Frontal cortex (tissue), 3 donors: ENCODE measurements at regions not wholly inside any gene's neighbourhood (a gene's known extent, or its start where the extent isn't known, plus 50 kb on each side); places are given as distances from the start of the nearest gene placed in this dataset.
"Not testable (repeated sequence)": the region's sequence is repeated elsewhere in the genome, so short reads cannot be mapped to it uniquely, and the experiment has no call there.

ENCODE experiments used
- DNase-seq, 2 donors: peaks; one replicate each; pipeline ENCODE4 v3.0.0; 2012; ENCODE audit warnings: low spot score in 2 of 2
- FAIRE-seq: peaks from 2 replicates; lab custom pipeline; 2012; peaks lifted over from hg19 to GRCh38; lab: Jason Lieb, UNC
- donor health status: control.
- donor health status: control.
- donor health status: control.

DNA sequence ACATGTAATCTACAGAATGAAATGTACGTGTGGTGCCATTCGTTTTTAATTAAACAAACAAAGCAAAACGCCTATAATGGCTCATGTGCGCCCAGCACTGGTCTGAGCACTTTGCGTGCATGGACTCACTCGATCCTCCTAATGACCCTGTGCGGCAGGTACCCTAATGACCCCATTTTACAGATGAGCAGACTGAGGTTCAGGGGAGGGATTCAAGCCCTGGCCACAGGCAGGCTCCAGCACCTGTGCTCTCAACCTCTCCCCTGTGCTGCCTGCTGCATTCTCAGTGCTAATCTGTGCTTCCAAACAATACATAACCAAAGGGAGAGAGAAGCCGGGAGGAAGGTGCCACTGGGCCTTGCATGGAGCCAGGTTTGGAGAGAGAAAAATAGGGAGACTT is 124.2 kb upstream of the ZBTB40 start:
- FAIRE-seq (no peak), DNase-seq (no peak)

- DNase-seq = no peak
- no peak for FAIRE-seq
These were observed 123.1 kb upstream of the ZBTB40 start for GRCh38 chr1:22328331-22329147.

DNA sequence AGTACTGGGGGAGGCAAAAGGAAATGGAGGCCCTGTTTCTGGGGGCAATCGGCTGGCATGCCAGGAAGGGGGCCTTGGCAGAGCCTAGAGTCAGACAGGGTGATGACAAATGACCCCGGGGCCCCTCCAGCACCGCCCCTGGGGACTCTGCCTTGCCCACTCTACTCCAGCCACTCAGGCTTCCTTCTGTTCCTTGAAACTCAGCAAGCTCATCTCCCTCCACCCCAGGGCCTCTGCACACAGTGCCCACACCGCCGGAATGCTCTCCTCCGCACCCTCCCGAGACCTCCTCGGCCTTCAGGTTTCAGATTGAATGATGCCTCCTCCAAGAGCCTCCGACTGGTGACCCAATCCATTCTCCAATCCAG is 122.5 kb upstream of the ZBTB40 start:
- FAIRE-seq = no peak
- DNase-seq = no peak

- DNase-seq = no peak
- FAIRE-seq = no peak
These were observed 121.4 kb upstream of the ZBTB40 start for GRCh38 chr1:22330092-22330759.

DNA sequence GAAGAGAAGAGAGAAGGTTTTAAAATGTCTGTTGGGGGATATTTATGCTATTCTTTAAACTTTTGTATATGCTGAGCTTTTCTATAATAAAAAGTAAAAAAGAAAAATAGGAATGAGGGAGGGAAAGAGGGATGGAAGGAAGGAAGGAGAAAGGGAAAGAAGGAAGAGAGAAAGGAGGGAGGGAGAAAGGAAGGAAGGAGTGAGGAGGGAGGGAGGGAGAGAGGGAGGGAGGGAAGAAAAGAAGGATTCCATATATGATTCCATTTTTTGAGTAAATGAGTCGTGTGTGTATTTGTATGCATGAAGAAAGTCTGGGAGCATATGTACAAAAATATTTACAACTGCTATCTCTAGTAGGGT is 120.9 kb upstream of the ZBTB40 start:
- no peak for DNase-seq
- FAIRE-seq = no peak

- no peak for DNase-seq
- no peak for FAIRE-seq
These were observed 119.8 kb upstream of the ZBTB40 start for GRCh38 chr1:22331618-22332423.

DNA sequence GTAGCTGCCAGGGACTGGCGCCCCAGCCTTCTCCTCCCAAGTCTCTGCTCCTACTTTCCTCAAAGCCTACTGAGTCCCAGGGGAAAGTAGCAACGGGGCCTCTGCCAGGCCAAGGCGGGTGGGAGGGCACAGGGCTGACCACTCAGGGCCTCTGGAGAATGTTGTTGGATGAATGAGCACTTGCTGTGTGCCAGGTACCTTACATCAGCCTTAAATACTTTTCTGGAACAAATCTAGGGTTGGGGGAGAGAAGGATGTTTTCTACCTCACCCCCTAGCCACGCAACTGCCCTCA is 119.3 kb upstream of the ZBTB40 start:
- no peak for FAIRE-seq

DNA sequence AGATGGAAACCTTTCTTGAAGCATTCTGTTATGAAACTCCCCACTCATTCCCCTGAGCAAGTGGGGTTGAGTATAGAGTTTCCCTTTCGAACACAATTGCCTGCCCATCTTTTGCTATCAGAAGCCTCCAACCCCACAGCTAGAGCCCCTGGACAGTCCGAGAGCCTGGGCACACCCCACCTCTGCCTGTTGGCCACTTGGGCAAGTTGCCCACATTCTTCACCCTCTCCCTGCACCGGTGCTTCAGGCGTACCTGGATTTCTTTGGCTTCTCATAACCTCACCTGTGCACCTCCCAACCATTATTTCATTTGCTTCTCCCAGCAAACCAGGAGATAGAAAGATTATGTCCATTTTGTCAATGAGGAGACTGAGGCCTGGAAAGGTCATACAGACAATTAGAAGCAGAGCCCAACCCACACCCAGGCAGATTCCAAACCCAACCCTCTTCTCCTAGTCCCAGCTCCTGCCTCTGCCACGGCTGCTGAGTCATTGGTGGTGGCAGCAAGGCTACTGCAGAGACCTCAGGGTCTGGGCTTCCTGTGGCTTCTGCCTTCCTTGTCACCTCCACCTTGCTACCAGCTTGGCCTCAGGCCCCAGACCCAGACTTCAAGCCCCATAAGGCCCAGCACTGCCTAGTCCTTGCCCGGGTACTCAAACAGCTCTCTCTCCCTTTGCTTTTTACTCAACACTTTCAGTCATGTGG is 118.7 kb upstream of the ZBTB40 start:
- DNase-seq (no peak), FAIRE-seq (no peak)

More for the DNA sequence above, 119.3 kb upstream of the ZBTB40 start:
- DNase-seq = no peak

GRCh38 chr1:22333516-22334121 is 118.0 kb upstream of the ZBTB40 start:
- FAIRE-seq = no peak

GRCh38 chr1:22334860-22335550 is 116.6 kb upstream of the ZBTB40 start:
- DNase-seq (no peak), FAIRE-seq (no peak)

More at GRCh38 chr1:22333516-22334121, 118.0 kb upstream of the ZBTB40 start:
- no peak for DNase-seq

- not testable (repeated sequence) for FAIRE-seq, DNase-seq
These were observed 115.4 kb upstream of the ZBTB40 start for GRCh38 chr1:22336274-22336673.

DNA sequence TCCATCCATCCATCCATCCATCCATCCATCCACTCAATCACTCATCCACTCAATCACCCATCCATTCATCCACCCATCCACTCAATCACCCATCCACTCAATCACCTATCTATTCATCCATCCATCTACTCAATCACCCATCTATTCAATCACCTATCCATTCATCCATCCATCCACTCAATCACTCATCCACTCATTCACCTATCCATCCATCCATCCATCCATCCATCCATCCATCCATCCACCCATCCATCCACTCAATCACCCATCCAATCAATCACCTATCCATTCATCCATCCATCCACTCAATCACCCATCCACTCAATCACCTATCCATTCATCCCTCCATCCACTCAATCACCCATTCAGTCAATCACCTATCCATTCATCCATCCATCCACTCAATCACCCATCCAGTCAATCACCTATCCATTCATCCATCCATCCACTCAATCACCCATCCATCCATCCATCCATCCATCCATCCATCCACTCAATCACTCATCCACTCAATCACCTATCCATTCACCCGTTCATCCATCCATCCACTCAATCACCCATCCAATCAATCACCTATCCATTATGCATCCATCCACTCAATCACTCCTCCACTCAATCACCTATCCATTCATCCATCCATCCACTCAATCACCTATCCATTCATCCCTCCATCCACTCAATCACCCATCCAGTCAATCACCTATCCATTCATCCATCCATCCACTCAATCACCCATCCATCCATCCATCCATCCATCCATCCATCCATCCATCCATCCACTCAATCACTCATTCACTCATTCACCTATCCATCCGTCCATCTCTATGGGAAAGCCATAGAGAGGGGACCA is 114.7 kb upstream of the ZBTB40 start:
- not testable (repeated sequence) for DNase-seq, FAIRE-seq

- DNase-seq (no peak), FAIRE-seq (no peak)
These were observed 113.4 kb upstream of the ZBTB40 start for GRCh38 chr1:22338071-22338765.

- no peak for DNase-seq
- no peak for FAIRE-seq
These were observed 112.4 kb upstream of the ZBTB40 start for GRCh38 chr1:22339237-22339636.

DNA sequence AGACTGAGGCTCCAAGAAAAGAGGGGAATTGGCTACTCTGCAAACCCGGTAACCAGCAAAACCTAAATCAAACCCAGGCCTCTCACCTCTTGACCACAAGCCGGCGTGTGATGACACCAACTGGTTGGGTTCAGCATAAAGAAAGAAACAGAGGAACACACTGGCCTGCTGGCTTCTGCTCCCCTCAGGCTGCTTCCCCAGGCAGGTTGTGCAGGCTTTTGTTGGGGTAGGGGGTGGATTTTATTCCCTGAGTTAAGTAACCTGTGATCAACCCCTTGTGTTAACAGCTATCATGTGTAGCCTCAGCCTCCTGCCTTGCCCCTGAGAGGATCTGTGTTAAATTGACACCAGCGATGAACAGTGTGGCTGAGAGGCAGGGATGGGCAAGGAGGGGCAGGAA is 111.6 kb upstream of the ZBTB40 start:
- DNase-seq = no peak
- no peak for FAIRE-seq

- DNase-seq (no peak), FAIRE-seq (no peak)
These were observed 110.8 kb upstream of the ZBTB40 start for GRCh38 chr1:22340873-22341272.

- FAIRE-seq (no peak), DNase-seq (peak in 1 of 2 donors; percentile 30)
These were observed 109.7 kb upstream of the ZBTB40 start for GRCh38 chr1:22341791-22342605.
